ENCODE measurements at regions not wholly inside any gene's neighbourhood (a gene's known extent, or its start where the extent isn't known, plus 50 kb on each side); places are given as distances from the start of the nearest gene placed in this dataset.

DNA sequence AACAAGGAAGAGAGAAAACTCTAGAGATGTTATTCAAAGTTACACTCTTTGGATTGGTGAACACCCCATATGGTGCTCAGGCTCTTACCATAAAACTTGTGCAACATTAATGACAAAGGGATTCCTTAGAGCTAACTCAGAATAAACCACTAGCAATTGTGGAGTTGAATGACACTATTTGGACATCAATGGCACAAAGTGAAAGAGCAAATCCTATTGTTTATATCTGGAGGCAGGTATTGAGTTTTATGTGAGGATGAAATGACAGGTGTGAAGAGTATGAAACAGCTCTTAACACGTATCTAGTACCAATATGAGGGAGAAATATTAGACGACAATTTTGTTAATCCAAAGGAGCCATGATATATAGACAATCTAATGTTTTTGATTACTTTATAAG, 584.9 kb upstream of the PBX1 start:
- Histone ChIP-seq H3K14ac (replicated peaks; ENCODE audit: low read depth, low read length) (no peak overlapping the region), H4K5ac (ENCODE audit: low read depth, low read length) (no peak overlapping the region), H2AK5ac (ENCODE audit: low read depth, low read length) (no peak overlapping the region), H3K27ac (ENCODE audit: insufficient read depth, low read length) (no peak overlapping the region), H4K8ac (ENCODE audit: low read depth in 2 of 2, low read length in 2 of 2) (no peak overlapping the region), H3K9ac (ENCODE audit: low read depth, low read length) (no peak overlapping the region), H2BK20ac (ENCODE audit: low read depth, low read length) (no peak overlapping the region), H2AFZ (replicated peaks; ENCODE audit: low read length, poor library complexity) (no peak overlapping the region), H3K4me1 (ENCODE audit: control insufficient read depth, insufficient read depth, low read length) (no peaks in the 10 kb centered on the region), H2BK120ac (ENCODE audit: low read depth, low read length) (no peak overlapping the region), H3K4me2 (ENCODE audit: low read depth, low read length) (no peak overlapping the region), H3K36me3 (ENCODE audit: control insufficient read depth, insufficient read depth, low read length) (no peaks in the 10 kb centered on the region), H3K23ac (ENCODE audit: low read depth, low read length) (no peak overlapping the region), H3K9me1 (ENCODE audit: insufficient read depth, low read length) (no peaks in the 10 kb centered on the region), H2AK9ac (replicated peaks; ENCODE audit: low read depth, low read length, poor library complexity) (no peak overlapping the region), H3K4me3 (ENCODE audit: insufficient read depth, low read depth, low read length) (no peak overlapping the region), H3K4ac (ENCODE audit: low read depth, low read length) (no peak overlapping the region), H4K20me1 (ENCODE audit: insufficient read depth, low read length) (no peaks in the 10 kb centered on the region), H2BK5ac (ENCODE audit: low read depth, low read length, poor library complexity, severe bottlenecking) (no peak overlapping the region), H3K9me3 (ENCODE audit: control insufficient read depth, insufficient read depth, low read length) (no peaks in the 10 kb centered on the region), H3K56ac (ENCODE audit: extremely low read depth, insufficient read depth, low read length) (no peak overlapping the region), H2BK15ac (ENCODE audit: low read depth, low read length) (no peak overlapping the region), H3K27me3 (ENCODE audit: control insufficient read depth, insufficient read depth, low read length) (no peaks in the 10 kb centered on the region), H4K91ac (ENCODE audit: insufficient read depth, low read depth, low read length) (no peak overlapping the region), H3K79me1 (ENCODE audit: low read depth in 1 of 2, low read length in 2 of 2) (no peaks in the 10 kb centered on the region), H3K18ac (ENCODE audit: low read depth, low read length) (no peak overlapping the region)
- no TSS peak for BruUV-seq (replicated peaks)
- ChIA-PET POLR2A (ENCODE audit: unreplicated experiment) (no interaction called here), CTCF (no interaction called here)
- dilution Hi-C loops (cut with HindIII; ENCODE audit: low sequenced_read_pairs, unreplicated experiment) (no loop called here), in situ Hi-C loops (cut with MboI; ENCODE audit: low sequenced_read_pairs) (no loop called here), intact Hi-C loops (cut with micrococcal nuclease) (no loop called here)
- ATAC-seq (ENCODE audit: low read depth) (no peak), DNase-seq (no peak)
- TF ChIP-seq SMC3 (IDR thresholded peaks at IDR 0.05; ENCODE audit: low read depth, low read length) (no peak), CTCF (conservative IDR thresholded peaks at IDR 0.05; ENCODE audit: low read depth, low read length) (no peak), POLR2A (IDR thresholded peaks at IDR 0.05; ENCODE audit: low read depth, low read length) (no peak), MAZ (IDR thresholded peaks at IDR 0.05; ENCODE audit: borderline replicate concordance, low read depth, low read length) (no peak), FOS (IDR thresholded peaks at IDR 0.05; ENCODE audit: low read depth, low read length) (no peak), RAD21 (IDR thresholded peaks at IDR 0.05; ENCODE audit: low read length) (no peak), NFE2L2 (IDR thresholded peaks at IDR 0.05; ENCODE audit: low read depth, low read length) (no peak), MAFK (IDR thresholded peaks at IDR 0.05; ENCODE audit: low read depth, low read length) (no peak)
- TF ChIP-seq, protein P1, sequence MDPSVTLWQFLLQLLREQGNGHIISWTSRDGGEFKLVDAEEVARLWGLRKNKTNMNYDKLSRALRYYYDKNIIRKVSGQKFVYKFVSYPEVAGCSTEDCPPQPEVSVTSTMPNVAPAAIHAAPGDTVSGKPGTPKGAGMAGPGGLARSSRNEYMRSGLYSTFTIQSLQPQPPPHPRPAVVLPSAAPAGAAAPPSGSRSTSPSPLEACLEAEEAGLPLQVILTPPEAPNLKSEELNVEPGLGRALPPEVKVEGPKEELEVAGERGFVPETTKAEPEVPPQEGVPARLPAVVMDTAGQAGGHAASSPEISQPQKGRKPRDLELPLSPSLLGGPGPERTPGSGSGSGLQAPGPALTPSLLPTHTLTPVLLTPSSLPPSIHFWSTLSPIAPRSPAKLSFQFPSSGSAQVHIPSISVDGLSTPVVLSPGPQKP (IDR thresholded peaks at IDR 0.05; ENCODE audit: borderline replicate concordance, low read depth, low read length), result no peak
- no CpG with 5 or more reads among the region's 2 CpGs for WGBS, 2 experiments (ENCODE audit: extremely low coverage in 2 of 2, insufficient read length in 1 of 2)

Measured in IMR-90 (cell line).